NCI-H524 treated with DMSO at 0.1 percent for 48 hours (cell line): ENCODE measurements at regions not wholly inside any gene's neighbourhood (a gene's known extent, or its start where the extent isn't known, plus 50 kb on each side); places are given as distances from the start of the nearest gene placed in this dataset.
A peak's percentile ranks its signal among the peaks of the same experiment; 100 is the strongest.

ENCODE experiments used
- DNase-seq: peaks from one replicate; lab custom pipeline; 2025; lab: John Stamatoyannopoulos, UW

- DNase-seq: no peak
Measured at GRCh38 chr2:66966631-66967030, 430.5 kb upstream of the ETAA1 start.

- no peak for DNase-seq
Measured at GRCh38 chr2:66968946-66969345, 428.2 kb upstream of the ETAA1 start.

- DNase-seq: no peak
Measured at GRCh38 chr2:66981074-66981473, 416.1 kb upstream of the ETAA1 start.

DNA sequence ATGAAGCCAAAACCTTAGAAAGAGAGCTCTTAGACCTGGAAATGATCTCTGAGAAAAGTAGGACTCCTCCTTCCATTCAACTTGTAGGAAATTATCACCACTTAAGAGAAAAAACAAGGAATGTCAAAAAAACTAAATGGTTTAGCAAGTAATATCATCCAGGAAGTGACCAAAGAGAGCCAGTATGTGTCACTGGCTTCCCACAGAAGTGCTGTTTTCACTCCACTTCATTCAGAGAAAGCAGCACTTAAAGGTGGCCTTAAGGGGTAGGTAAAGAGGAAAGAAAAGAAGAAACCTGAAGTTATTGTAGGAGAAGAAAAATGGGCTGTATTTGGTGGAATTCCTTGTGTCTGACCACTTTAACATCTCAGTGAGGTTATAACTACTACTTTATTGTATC is 414.4 kb upstream of the ETAA1 start:
- no peak for DNase-seq

- DNase-seq: no peak
Measured at GRCh38 chr2:66984864-66985263, 412.3 kb upstream of the ETAA1 start.

DNA sequence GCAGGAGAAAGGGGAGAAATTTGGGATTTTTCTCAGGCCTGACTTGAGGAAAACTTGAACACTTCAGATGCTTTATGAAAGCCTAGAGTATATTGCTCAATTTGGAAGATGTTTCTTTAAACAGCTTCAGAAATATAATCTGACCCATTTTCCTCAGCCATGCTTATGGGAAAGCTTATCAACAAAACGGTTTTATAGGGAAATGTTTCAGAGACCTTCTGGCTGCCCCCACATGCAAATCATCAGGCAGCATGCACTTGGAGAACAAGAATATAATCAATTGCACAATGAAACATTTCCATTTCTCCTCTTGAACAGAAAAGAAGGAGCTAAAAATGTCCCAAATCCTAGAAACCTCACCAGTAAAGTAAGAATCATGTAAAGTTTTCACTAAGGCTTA is 411.2 kb upstream of the ETAA1 start:
- no peak for DNase-seq

GRCh38 chr2:66987733-66988132 is 409.4 kb upstream of the ETAA1 start:
- DNase-seq: peak; percentile 85

GRCh38 chr2:66994654-66995053 is 402.5 kb upstream of the ETAA1 start:
- DNase-seq: no peak

DNA sequence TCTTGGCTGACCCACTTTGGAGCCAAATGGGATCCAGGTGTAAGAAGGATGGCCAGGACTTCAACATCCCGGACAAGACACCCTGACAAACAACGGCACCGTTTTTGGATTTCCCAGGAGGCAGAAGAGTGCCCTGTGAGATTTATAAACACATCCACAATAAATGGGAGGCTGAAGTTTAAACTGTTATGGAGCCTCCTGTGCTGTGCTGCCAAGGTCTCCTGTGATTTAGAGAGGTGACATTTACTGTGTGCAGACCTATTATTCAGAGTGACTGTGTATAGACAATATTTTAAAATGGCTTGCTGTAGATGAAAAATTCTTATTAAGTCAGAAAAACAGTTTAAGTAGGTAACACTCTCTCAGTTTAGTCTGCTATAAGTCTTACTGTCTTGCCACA is 401.5 kb upstream of the ETAA1 start:
- DNase-seq: no peak

GRCh38 chr2:67002618-67003371 is 394.3 kb upstream of the ETAA1 start:
- no peak for DNase-seq

DNA sequence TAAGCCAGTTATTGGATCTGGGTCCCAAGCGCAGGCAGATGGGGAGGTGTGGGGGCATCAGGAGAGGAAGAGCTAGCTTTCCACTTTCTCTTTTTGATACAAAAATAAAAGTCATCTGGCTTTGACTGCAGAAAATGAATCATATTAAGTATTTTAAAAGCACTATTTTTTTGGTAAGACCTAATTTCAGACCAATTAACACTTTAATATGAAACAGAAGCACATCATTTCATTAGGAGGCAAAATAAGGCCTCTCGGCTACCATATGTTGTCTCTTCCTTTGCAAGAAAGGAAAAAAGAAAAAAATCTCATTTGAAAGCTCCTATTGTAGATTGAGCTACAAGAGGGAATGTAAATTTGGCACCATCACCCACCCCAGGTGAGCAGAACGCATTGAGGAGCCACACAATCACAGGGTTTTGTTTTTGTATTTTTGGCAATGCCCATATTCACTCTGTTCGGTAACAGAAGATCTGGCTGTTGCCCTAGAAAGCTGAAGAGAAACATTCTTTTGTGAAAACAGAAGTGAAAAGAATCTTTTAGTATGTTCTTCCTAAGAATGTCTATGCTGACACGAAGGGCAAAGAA is 390.7 kb upstream of the ETAA1 start:
- DNase-seq: no peak

- DNase-seq: no peak
Measured at GRCh38 chr2:67008155-67008554, 389.0 kb upstream of the ETAA1 start.

DNA sequence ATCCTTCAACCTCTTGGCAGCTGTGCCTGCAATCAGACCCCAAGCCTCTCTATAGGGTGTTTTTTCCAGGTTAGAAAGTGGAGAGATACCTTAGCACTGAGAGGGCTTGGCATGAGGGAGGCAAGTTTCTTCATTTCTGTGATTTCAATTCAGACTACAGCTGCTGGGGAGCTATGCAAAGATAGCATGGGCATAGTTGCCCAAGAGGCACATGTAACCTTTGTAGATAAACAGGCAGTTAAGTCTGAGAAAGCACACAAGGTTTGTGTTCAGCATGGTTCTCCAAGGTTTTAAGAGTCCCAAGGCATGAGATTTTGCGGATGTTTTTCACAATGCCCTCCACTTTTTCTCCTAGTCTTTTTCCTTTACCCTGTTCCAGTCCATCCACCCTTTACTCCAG is 385.0 kb upstream of the ETAA1 start:
- DNase-seq: no peak

- DNase-seq: no peak
Measured at GRCh38 chr2:67013821-67014220, 383.3 kb upstream of the ETAA1 start.

DNA sequence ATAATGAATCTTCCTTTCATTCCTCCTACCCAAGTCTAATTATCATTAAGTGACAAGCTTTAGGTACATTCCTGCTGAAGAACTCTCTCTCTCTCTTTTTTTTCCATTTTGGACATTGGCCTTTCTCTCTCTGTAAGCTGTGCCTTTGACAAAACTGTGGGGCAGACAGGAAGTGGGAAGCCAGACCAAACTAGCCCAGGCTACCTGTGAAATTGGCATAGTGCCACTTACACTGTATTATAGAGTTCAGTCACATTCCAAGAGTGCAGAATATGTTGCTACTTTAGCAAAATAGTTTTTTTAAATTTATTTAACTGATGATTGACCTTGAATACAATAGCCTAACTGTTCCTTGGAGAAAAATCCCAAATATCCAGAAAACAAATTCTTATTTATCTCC is 381.5 kb upstream of the ETAA1 start:
- no peak for DNase-seq

DNA sequence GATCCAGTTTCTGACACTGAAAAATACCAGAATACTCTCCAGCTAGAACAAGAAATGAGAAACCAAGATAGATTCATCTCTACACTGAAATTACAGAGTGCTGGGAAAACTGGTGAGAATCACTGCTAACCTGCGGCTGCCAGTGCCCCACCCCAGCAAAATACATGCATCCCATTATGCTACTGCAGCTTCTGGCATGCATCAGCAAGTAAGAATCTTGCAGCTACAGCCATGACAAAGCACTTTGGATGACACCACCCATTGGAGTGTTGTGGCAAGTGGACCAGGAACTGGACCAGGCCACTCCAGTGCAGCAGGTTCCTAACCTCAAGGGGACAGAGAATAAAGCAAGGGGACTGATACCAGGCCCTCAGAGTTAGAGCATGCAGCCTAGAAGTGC is 378.8 kb upstream of the ETAA1 start:
- DNase-seq: no peak

GRCh38 chr2:67032076-67032475 is 365.1 kb upstream of the ETAA1 start:
- DNase-seq: no peak

GRCh38 chr2:67036444-67036843 is 360.7 kb upstream of the ETAA1 start:
- DNase-seq: no peak

GRCh38 chr2:67037655-67038054 is 359.5 kb upstream of the ETAA1 start:
- DNase-seq: peak; percentile 70

DNA sequence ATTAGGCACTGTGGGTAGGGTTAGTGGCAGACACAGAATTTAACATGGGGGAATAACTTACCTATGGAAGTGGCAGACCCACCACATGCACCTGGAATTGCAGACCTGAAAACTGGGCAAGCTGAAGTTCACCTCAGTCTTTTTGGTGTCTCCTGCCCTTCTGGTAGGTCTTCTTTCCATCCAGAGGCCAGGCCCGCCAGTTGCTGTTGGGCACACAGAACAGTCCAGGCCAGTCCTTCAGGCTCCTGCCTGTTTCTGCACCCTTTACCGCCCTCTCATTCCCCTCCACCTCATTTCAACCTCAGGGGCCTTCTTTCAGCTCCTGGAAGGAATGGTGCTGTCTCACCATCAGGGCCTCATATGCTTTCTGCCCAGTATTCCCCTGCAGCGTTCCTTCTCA is 358.9 kb upstream of the ETAA1 start:
- no peak for DNase-seq

DNA sequence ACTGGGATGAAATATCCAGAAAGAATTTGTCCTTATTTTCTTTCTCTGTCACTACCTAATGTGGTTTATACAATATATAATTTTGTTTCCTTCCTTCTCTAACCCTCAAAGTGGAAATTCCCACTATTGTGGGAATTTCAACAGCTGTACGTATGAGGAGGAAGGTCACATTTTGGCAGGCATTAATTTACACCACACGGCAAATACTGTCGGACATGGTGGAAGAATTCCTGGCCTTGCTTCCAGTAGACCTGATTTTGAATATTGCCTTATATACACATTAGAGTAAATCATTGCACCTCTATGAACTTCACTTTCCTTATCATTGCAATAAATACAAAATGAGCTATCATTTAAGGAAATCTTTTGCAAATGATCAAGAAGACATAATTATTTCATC is 358.1 kb upstream of the ETAA1 start:
- DNase-seq: no peak

GRCh38 chr2:67039517-67040103 is 357.5 kb upstream of the ETAA1 start:
- DNase-seq: no peak

DNA sequence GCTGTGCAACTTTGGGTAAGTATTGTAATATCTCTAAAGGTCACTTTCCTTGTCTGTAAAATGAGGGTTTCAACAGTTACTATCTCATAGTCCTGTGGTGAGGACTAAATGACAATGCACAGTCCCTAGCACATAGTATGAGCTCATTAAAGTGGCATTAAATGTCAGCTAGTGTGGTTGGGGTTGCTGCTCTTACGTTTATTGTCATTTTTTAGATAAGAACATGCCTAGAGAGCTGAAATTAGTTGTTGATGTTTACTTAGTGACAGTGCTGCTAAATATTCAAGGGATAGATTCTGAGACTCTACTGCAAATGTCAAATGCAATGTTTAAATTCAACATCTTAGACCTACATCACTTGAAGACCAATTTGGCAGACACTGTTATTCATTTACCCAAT is 356.1 kb upstream of the ETAA1 start:
- no peak for DNase-seq
